ENCODE measurements at regions not wholly inside any gene's neighbourhood (a gene's known extent, or its start where the extent isn't known, plus 50 kb on each side); places are given as distances from the start of the nearest gene placed in this dataset.

DNA sequence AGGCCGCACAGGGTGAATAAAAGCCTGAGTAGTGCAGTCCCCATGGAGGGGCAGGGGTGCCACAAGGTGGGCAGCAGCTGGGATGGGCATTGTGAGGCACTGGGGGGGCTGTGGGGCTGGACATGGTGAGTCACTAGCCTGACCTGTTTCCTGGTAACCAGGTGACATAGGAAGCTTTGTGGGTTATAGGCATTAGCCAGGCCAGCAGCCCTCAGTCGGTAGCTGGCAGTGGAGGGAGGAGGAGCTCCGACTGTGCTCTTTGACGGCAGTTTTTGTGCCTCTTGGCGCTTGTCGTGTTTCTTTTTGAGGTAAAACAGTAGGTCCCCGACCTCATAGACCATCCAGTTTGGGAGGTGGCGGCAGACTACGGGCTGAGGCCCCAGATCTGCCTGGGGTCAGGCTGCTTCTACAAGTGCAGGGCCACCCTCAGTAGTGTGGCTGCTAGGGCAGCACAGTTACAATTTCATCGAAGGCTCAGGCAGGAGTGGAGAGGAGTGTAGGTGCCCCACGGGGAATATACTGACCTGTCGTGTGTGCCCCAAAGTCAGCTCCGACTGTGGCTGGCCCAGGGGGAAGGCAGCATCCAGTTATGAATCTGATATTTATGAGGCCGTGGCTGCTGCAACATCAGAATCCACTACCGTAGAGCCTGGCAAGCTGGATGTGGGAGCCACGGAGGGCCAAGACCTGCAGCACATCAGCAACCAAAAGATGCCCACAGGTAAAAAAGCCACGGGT is 107.7 kb downstream of the CRYBB2 start:
- no peak for TF ChIP-seq POLR2A (IDR thresholded peaks at IDR 0.05; ENCODE audit: low read depth, low read length)
- no peak for TF ChIP-seq JUN (IDR thresholded peaks at IDR 0.05; ENCODE audit: borderline replicate concordance, insufficient read depth, insufficient read length, low read depth)
- no peak for TF ChIP-seq POLR2AphosphoS5 (IDR thresholded peaks at IDR 0.05; ENCODE audit: insufficient read depth, low read depth, low read length)
- TF ChIP-seq EZH2 (IDR thresholded peaks at IDR 0.05; ENCODE audit: borderline replicate concordance, low read depth, low read length, severe bottlenecking), result no peak
- TF ChIP-seq, protein P1, sequence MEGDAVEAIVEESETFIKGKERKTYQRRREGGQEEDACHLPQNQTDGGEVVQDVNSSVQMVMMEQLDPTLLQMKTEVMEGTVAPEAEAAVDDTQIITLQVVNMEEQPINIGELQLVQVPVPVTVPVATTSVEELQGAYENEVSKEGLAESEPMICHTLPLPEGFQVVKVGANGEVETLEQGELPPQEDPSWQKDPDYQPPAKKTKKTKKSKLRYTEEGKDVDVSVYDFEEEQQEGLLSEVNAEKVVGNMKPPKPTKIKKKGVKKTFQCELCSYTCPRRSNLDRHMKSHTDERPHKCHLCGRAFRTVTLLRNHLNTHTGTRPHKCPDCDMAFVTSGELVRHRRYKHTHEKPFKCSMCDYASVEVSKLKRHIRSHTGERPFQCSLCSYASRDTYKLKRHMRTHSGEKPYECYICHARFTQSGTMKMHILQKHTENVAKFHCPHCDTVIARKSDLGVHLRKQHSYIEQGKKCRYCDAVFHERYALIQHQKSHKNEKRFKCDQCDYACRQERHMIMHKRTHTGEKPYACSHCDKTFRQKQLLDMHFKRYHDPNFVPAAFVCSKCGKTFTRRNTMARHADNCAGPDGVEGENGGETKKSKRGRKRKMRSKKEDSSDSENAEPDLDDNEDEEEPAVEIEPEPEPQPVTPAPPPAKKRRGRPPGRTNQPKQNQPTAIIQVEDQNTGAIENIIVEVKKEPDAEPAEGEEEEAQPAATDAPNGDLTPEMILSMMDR (IDR thresholded peaks at IDR 0.05; ENCODE audit: extremely low read depth in 1 of 2, insufficient read depth in 1 of 2, low read depth in 1 of 2, low read length in 2 of 2), result no peak
